HepG2 (cell line): ENCODE measurements at regions not wholly inside any gene's neighbourhood (a gene's known extent, or its start where the extent isn't known, plus 50 kb on each side); places are given as distances from the start of the nearest gene placed in this dataset.
A peak's percentile ranks its signal among the peaks of the same experiment; 100 is the strongest.

ENCODE experiments used
- CAMTA2 ChIP-seq: sonication (generic); formaldehyde crosslinking; IDR thresholded peaks from 2 replicates; pipeline ENCODE4 v1.4.0; 2020; ENCODE audit warnings: mild to moderate bottlenecking, missing genetic modification reagents, borderline replicate concordance
- FOXC1 ChIP-seq: sonication (generic); formaldehyde crosslinking; IDR thresholded peaks from 2 replicates; pipeline ENCODE4 v1.8.0; 2022; ENCODE audit warnings: mild to moderate bottlenecking, missing genetic modification reagents, borderline replicate concordance
- JUNB ChIP-seq: sonication (generic); formaldehyde crosslinking; IDR thresholded peaks from 2 replicates; pipeline ENCODE4 v1.8.0; 2022; ENCODE audit warnings: missing genetic modification reagents, mild to moderate bottlenecking, borderline replicate concordance
- KLF11 ChIP-seq: IDR thresholded peaks from 2 replicates; pipeline ENCODE4 v1.6.1; 2016; ENCODE audit warnings: missing compliant biosample characterization
- SIX4 ChIP-seq: sonication (generic); formaldehyde crosslinking; IDR thresholded peaks from 2 replicates; pipeline ENCODE4 v1.4.0; 2020; ENCODE audit warnings: missing genetic modification reagents
- ZMAT3 ChIP-seq: sonication (generic); formaldehyde crosslinking; conservative IDR thresholded peaks from 2 replicates; pipeline ENCODE4 v1.7.0; 2021; ENCODE audit warnings: missing genetic modification reagents
- ZNF20 ChIP-seq: sonication (generic); formaldehyde crosslinking; IDR thresholded peaks from 2 replicates; pipeline ENCODE4 v1.4.0; 2020; ENCODE audit warnings: mild to moderate bottlenecking, moderate library complexity, missing genetic modification reagents
- ZNF263 ChIP-seq: sonication (generic); formaldehyde crosslinking; IDR thresholded peaks from 2 replicates; pipeline ENCODE4 v1.4.0; 2020; ENCODE audit warnings: missing genetic modification reagents
- ZNF75D ChIP-seq: sonication (generic); formaldehyde crosslinking; IDR thresholded peaks from 2 replicates; pipeline ENCODE4 v1.8.1; 2023; ENCODE audit warnings: missing genetic modification reagents, mild to moderate bottlenecking, borderline replicate concordance
- TF ChIP-seq, protein P1 (sequence below): sonication (generic); formaldehyde crosslinking; IDR thresholded peaks from 2 replicates; pipeline ENCODE4 v1.5.1; 2020; ENCODE audit warnings: mild to moderate bottlenecking, missing genetic modification reagents, moderate library complexity
- TF ChIP-seq, protein P2 (sequence below): sonication (generic); formaldehyde crosslinking; IDR thresholded peaks from 2 replicates; pipeline ENCODE4 v1.4.0; 2020; ENCODE audit warnings: mild to moderate bottlenecking, missing genetic modification reagents
- TF ChIP-seq, protein P3 (sequence below): sonication (generic); formaldehyde crosslinking; IDR thresholded peaks from 2 replicates; pipeline ENCODE4 v1.5.1; 2020; ENCODE audit warnings: mild to moderate bottlenecking, missing genetic modification reagents
- TF ChIP-seq, protein P4 (sequence below): sonication (generic); formaldehyde crosslinking; IDR thresholded peaks from one replicate; pipeline ENCODE4 v1.5.1; 2020; ENCODE audit warnings: mild to moderate bottlenecking, missing genetic modification reagents; ENCODE audit errors: not compliant biosample characterization

DNA sequence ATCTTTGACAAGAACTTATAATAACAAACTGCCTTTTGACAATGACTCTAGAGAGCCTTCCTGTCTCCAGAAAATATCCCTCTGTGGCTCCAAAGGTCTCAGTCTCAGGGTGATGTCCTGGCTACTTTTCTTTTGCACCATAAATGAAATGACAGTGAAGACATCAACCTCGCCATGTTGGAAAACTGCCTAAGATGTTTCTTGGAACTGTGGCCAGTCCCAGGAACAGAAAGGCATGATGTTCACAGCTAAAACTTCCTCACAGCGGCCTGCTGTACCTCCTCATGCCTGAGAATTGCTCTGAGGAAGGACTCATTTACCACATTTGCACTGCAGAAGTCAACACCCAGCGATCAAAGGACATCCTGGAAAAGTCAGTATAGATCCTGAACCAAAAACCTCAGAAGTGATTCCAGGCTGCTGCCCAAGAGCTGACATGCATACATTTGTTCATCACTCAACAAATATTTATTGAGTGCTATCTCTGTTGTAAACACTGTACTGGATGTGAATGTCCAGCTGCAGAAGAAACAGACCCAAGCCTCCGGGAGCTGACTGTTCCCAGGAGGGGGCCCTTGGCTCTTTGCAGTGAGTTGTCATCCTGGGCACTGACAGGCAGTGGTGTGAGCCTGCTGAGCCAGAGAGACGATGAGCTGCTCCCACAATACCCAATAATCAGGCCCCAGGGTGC is 64.3 kb upstream of the ACSL3 start (continued):
- peak; percentile 52; the same call in 1 of the 2 replicates for TF ChIP-seq ZNF263
- TF ChIP-seq JUNB (CRISPR knock-in tag): peak; percentile 80; the same call in 1 of the 2 replicates
- TF ChIP-seq, protein P1, sequence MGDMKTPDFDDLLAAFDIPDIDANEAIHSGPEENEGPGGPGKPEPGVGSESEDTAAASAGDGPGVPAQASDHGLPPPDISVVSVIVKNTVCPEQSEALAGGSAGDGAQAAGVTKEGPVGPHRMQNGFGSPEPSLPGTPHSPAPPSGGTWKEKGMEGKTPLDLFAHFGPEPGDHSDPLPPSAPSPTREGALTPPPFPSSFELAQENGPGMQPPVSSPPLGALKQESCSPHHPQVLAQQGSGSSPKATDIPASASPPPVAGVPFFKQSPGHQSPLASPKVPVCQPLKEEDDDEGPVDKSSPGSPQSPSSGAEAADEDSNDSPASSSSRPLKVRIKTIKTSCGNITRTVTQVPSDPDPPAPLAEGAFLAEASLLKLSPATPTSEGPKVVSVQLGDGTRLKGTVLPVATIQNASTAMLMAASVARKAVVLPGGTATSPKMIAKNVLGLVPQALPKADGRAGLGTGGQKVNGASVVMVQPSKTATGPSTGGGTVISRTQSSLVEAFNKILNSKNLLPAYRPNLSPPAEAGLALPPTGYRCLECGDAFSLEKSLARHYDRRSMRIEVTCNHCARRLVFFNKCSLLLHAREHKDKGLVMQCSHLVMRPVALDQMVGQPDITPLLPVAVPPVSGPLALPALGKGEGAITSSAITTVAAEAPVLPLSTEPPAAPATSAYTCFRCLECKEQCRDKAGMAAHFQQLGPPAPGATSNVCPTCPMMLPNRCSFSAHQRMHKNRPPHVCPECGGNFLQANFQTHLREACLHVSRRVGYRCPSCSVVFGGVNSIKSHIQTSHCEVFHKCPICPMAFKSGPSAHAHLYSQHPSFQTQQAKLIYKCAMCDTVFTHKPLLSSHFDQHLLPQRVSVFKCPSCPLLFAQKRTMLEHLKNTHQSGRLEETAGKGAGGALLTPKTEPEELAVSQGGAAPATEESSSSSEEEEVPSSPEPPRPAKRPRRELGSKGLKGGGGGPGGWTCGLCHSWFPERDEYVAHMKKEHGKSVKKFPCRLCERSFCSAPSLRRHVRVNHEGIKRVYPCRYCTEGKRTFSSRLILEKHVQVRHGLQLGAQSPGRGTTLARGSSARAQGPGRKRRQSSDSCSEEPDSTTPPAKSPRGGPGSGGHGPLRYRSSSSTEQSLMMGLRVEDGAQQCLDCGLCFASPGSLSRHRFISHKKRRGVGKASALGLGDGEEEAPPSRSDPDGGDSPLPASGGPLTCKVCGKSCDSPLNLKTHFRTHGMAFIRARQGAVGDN: peak; percentile 72
- no peak for TF ChIP-seq ZNF20
- TF ChIP-seq, protein P2, sequence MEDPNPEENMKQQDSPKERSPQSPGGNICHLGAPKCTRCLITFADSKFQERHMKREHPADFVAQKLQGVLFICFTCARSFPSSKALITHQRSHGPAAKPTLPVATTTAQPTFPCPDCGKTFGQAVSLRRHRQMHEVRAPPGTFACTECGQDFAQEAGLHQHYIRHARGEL (CRISPR knock-in tag): no peak
- TF ChIP-seq, protein P3, sequence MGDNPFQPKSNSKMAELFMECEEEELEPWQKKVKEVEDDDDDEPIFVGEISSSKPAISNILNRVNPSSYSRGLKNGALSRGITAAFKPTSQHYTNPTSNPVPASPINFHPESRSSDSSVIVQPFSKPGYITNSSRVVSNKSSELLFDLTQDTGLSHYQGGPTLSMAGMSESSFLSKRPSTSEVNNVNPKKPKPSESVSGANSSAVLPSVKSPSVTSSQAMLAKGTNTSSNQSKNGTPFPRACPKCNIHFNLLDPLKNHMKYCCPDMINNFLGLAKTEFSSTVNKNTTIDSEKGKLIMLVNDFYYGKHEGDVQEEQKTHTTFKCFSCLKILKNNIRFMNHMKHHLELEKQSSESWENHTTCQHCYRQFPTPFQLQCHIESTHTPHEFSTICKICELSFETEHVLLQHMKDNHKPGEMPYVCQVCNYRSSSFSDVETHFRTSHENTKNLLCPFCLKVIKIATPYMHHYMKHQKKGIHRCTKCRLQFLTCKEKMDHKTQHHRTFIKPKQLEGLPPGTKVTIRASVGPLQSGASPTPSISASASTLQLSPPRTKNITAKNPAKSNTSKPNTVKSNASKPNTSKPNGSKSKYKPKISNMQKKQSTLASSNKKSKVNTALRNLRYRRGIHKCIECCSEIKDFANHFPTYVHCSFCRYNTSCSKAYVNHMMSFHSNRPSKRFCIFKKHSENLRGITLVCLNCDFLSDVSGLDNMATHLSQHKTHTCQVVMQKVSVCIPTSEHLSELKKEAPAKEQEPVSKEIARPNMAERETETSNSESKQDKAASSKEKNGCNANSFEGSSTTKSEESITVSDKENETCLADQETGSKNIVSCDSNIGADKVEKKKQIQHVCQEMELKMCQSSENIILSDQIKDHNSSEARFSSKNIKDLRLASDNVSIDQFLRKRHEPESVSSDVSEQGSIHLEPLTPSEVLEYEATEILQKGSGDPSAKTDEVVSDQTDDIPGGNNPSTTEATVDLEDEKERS: peak; percentile 74; the same call in 1 of the 2 replicates
- TF ChIP-seq ZMAT3: peak; percentile 87
- TF ChIP-seq, protein P4, sequence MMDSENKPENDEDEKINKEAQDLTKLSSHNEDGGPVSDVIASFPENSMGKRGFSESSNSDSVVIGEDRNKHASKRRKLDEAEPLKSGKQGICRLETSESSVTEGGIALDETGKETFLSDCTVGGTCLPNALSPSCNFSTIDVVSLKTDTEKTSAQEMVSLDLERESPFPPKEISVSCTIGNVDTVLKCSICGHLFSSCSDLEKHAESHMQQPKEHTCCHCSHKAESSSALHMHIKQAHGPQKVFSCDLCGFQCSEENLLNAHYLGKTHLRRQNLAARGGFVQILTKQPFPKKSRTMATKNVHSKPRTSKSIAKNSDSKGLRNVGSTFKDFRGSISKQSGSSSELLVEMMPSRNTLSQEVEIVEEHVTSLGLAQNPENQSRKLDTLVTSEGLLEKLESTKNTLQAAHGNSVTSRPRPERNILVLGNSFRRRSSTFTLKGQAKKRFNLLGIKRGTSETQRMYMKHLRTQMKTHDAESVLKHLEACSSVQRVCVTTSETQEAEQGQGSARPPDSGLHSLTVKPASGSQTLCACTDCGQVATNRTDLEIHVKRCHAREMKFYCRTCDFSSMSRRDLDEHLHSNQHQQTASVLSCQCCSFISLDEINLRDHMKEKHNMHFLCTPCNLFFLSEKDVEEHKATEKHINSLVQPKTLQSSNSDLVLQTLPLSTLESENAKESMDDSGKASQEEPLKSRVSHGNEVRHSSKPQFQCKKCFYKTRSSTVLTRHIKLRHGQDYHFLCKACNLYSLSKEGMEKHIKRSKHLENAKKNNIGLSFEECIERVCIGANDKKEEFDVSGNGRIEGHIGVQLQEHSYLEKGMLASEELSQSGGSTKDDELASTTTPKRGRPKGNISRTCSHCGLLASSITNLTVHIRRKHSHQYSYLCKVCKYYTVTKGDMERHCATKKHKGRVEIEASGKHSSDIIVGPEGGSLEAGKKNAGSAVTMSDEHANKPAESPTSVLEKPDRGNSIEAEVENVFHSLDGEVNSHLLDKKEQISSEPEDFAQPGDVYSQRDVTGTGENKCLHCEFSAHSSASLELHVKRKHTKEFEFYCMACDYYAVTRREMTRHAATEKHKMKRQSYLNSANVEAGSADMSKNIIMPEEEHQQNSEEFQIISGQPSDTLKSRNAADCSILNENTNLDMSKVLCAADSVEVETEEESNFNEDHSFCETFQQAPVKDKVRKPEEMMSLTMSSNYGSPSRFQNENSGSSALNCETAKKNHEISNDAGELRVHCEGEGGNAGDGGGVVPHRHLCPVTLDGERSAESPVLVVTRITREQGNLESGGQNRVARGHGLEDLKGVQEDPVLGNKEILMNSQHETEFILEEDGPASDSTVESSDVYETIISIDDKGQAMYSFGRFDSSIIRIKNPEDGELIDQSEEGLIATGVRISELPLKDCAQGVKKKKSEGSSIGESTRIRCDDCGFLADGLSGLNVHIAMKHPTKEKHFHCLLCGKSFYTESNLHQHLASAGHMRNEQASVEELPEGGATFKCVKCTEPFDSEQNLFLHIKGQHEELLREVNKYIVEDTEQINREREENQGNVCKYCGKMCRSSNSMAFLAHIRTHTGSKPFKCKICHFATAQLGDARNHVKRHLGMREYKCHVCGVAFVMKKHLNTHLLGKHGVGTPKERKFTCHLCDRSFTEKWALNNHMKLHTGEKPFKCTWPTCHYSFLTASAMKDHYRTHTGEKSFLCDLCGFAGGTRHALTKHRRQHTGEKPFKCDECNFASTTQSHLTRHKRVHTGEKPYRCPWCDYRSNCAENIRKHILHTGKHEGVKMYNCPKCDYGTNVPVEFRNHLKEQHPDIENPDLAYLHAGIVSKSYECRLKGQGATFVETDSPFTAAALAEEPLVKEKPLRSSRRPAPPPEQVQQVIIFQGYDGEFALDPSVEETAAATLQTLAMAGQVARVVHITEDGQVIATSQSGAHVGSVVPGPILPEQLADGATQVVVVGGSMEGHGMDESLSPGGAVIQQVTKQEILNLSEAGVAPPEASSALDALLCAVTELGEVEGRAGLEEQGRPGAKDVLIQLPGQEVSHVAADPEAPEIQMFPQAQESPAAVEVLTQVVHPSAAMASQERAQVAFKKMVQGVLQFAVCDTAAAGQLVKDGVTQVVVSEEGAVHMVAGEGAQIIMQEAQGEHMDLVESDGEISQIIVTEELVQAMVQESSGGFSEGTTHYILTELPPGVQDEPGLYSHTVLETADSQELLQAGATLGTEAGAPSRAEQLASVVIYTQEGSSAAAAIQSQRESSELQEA: peak; percentile 58
- TF ChIP-seq FOXC1 (CRISPR knock-in tag): peak; percentile 78; the same call in 1 of the 2 replicates
- no peak for TF ChIP-seq CAMTA2 (CRISPR knock-in tag)
- peak; percentile 89 for TF ChIP-seq SIX4 (CRISPR knock-in tag)
- TF ChIP-seq KLF11 (CRISPR knock-in tag): peak; percentile 75; the same call in 1 of the 2 replicates
- no peak for TF ChIP-seq ZNF75D (CRISPR knock-in tag)
